ENCODE measurements at regions not wholly inside any gene's neighbourhood (a gene's known extent, or its start where the extent isn't known, plus 50 kb on each side); places are given as distances from the start of the nearest gene placed in this dataset.

- Mint-ChIP-seq H3K4me3 (no peak overlapping the region), H3K27me3 (ENCODE audit: low read depth) (peaks cover 50% of the 10 kb centered on the region), H3K27ac (no peak overlapping the region), H3K9me3 (no peaks in the 10 kb centered on the region), H3K36me3 (ENCODE audit: low read depth) (no peaks in the 10 kb centered on the region), H3K4me1 (peaks cover 27% of the 10 kb centered on the region)
- TF ChIP-seq, protein P1, sequence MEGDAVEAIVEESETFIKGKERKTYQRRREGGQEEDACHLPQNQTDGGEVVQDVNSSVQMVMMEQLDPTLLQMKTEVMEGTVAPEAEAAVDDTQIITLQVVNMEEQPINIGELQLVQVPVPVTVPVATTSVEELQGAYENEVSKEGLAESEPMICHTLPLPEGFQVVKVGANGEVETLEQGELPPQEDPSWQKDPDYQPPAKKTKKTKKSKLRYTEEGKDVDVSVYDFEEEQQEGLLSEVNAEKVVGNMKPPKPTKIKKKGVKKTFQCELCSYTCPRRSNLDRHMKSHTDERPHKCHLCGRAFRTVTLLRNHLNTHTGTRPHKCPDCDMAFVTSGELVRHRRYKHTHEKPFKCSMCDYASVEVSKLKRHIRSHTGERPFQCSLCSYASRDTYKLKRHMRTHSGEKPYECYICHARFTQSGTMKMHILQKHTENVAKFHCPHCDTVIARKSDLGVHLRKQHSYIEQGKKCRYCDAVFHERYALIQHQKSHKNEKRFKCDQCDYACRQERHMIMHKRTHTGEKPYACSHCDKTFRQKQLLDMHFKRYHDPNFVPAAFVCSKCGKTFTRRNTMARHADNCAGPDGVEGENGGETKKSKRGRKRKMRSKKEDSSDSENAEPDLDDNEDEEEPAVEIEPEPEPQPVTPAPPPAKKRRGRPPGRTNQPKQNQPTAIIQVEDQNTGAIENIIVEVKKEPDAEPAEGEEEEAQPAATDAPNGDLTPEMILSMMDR (IDR thresholded peaks at IDR 0.05; ENCODE audit: unreplicated experiment in 3 of 3) = no peak
Measured at GRCh38 chr1:29855561-29856160, 619.3 kb downstream of the PTPRU start.

DNA sequence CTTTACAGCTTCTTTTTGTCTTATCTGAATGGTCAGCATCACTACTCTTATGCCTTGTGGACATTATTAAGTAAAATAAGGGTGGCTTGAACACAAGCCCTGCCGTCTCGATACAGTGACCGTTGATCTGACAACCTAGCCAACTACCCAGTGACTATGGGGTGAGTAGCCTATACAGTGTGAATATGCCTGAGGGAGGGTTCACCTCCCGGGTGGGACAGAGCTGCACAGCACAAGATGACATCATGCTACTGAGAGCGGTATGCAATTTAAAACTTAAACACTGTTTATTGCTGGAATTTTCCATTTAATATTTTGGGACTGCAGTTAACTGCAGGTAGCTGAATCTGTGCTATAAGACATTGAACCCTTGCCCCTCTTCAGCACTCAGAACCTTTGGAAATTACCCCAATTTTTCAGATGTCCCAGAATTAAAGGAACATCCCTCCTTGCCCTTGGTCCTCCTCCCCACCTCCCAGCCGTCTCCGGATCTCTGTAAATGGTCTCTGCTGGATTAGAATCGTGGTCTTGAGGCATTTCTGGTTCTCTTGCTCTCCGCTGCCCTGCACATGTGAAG lies 618.5 kb downstream of the PTPRU start:
- no peak overlapping the region for H3K4me3 Mint-ChIP-seq
- no peaks in the 10 kb centered on the region for H3K36me3 Mint-ChIP-seq (ENCODE audit: low read depth)
- TF ChIP-seq, protein P1 (IDR thresholded peaks at IDR 0.05; ENCODE audit: unreplicated experiment in 3 of 3) = no peak

GRCh38 chr1:29853716-29854330 lies 617.5 kb downstream of the PTPRU start:
- Mint-ChIP-seq H3K36me3 (ENCODE audit: low read depth) (no peaks in the 10 kb centered on the region), H3K27ac (no peak overlapping the region), H3K9me3 (no peaks in the 10 kb centered on the region), H3K4me3 (no peak overlapping the region), H3K4me1 (peaks cover 37% of the 10 kb centered on the region), H3K27me3 (ENCODE audit: low read depth) (peaks cover 50% of the 10 kb centered on the region)
- TF ChIP-seq, protein P1 (IDR thresholded peaks at IDR 0.05; ENCODE audit: unreplicated experiment in 3 of 3) = no peak

More for the DNA sequence above, 618.5 kb downstream of the PTPRU start:
- Mint-ChIP-seq H3K27me3 (ENCODE audit: low read depth) (peaks cover 48% of the 10 kb centered on the region), H3K4me1 (peaks cover 33% of the 10 kb centered on the region), H3K27ac (no peak overlapping the region), H3K9me3 (no peaks in the 10 kb centered on the region)

GRCh38 chr1:29852248-29852647 lies 615.9 kb downstream of the PTPRU start:
- H3K4me1 Mint-ChIP-seq = peaks cover 31% of the 10 kb centered on the region
- H3K27ac Mint-ChIP-seq = no peak overlapping the region
- TF ChIP-seq, protein P1 (IDR thresholded peaks at IDR 0.05; ENCODE audit: unreplicated experiment in 3 of 3) = no peak
- H3K36me3 Mint-ChIP-seq (ENCODE audit: low read depth) = no peaks in the 10 kb centered on the region
- H3K27me3 Mint-ChIP-seq (ENCODE audit: low read depth) = peaks cover 50% of the 10 kb centered on the region
- no peak overlapping the region for H3K4me3 Mint-ChIP-seq
- H3K9me3 Mint-ChIP-seq = no peaks in the 10 kb centered on the region

DNA sequence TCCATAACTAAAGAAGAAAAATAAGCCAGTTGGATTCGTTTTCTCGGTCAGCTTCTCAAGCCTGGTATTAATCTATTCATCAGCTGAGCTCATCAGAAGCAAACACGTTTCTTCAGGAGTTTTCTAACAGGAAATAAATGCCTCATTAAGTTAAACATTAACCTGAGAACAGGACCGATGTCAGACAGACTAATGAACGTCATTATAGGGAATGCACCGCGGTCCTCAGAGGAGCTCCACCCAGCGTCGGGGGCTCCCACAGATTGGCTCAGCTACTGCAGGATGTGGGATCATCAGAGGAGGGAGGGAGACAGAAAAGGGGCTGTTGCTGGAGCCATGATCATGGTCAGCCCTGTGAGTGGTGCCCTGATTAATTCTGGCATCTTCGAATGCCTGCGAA lies 615.4 kb downstream of the PTPRU start:
- Mint-ChIP-seq H3K27ac (no peak overlapping the region), H3K36me3 (ENCODE audit: low read depth) (no peaks in the 10 kb centered on the region), H3K4me1 (peaks cover 31% of the 10 kb centered on the region), H3K9me3 (no peaks in the 10 kb centered on the region), H3K27me3 (ENCODE audit: low read depth) (peaks cover 52% of the 10 kb centered on the region), H3K4me3 (no peak overlapping the region)
- TF ChIP-seq, protein P1 (IDR thresholded peaks at IDR 0.05; ENCODE audit: unreplicated experiment in 3 of 3) = no peak
